BJ (cell line): ENCODE measurements at regions not wholly inside any gene's neighbourhood (a gene's known extent, or its start where the extent isn't known, plus 50 kb on each side); places are given as distances from the start of the nearest gene placed in this dataset.

Source experiments
- CTCF ChIA-PET: fragments of 350-600 bp; formaldehyde crosslinking; extraction: SDS; loops from one replicate; lab custom pipeline; 2021; ENCODE audit warnings: antibody characterized with exemption, inconsistent platforms; lab: Yijun Ruan, JAX
- POLR2A ChIA-PET: fragments of 300-600 bp; sonication (Branson Sonifier 250); formaldehyde crosslinking; extraction: SDS; loops from one replicate; lab custom pipeline; 2021; ENCODE audit warnings: antibody characterized with exemption; lab: Charles Lee
- DNase-seq: peaks from one replicate; pipeline ENCODE4 v3.0.0-alpha.2; 2011; ENCODE audit warnings: low read depth
- H3K27me3 ChIP-seq: 2 replicates; pipeline ENCODE4 v1.6.0; 2011; ENCODE audit warnings: low read length; ENCODE audit not compliant: control insufficient read depth, insufficient read depth
- H3K36me3 ChIP-seq: 2 replicates; pipeline ENCODE4 v1.5.1; 2011; ENCODE audit warnings: low read length; ENCODE audit not compliant: control insufficient read depth, insufficient read depth
- H3K4me3 ChIP-seq: 2 replicates; pipeline ENCODE4 v1.5.1; 2011; ENCODE audit warnings: low read depth, mild to moderate bottlenecking, control low read depth, low read length
- TF ChIP-seq, protein P1 (sequence below): IDR thresholded peaks from 2 replicates; pipeline ENCODE4 v1.5.1; 2011; ENCODE audit warnings: low read depth, mild to moderate bottlenecking, control low read depth, inconsistent platforms, low read length, moderate library complexity; ENCODE audit not compliant: insufficient read depth

DNA sequence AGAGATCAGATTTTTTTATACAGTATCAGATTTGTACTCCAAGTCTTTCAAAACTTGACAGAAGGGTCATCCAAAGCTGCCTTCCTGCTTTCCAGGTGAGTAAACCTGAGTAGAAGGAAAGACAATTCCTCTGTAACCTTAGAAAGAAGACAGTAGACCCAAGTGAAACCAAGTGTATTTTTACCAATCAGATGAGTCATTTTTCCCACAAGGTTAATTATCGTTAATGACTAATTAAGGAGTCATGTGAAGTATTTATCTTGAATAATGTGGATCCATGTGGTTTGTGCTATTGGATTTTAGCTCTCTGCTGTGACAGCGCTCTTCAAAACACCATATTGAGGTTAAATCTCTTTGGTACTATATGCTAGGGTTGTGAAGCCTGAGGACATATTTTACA is 74.0 kb upstream of the PELI2 start:
- ChIA-PET CTCF (no interaction called here), POLR2A (no interaction called here)
- peaks cover 3% of the 10 kb centered on the region; the same call in 1 of the 2 replicates for H3K27me3 ChIP-seq
- no peaks in the 10 kb centered on the region for H3K36me3 ChIP-seq
- DNase-seq: no peak
- TF ChIP-seq, protein P1, sequence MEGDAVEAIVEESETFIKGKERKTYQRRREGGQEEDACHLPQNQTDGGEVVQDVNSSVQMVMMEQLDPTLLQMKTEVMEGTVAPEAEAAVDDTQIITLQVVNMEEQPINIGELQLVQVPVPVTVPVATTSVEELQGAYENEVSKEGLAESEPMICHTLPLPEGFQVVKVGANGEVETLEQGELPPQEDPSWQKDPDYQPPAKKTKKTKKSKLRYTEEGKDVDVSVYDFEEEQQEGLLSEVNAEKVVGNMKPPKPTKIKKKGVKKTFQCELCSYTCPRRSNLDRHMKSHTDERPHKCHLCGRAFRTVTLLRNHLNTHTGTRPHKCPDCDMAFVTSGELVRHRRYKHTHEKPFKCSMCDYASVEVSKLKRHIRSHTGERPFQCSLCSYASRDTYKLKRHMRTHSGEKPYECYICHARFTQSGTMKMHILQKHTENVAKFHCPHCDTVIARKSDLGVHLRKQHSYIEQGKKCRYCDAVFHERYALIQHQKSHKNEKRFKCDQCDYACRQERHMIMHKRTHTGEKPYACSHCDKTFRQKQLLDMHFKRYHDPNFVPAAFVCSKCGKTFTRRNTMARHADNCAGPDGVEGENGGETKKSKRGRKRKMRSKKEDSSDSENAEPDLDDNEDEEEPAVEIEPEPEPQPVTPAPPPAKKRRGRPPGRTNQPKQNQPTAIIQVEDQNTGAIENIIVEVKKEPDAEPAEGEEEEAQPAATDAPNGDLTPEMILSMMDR: no peak
- H3K4me3 ChIP-seq: no peak overlapping the region

DNA sequence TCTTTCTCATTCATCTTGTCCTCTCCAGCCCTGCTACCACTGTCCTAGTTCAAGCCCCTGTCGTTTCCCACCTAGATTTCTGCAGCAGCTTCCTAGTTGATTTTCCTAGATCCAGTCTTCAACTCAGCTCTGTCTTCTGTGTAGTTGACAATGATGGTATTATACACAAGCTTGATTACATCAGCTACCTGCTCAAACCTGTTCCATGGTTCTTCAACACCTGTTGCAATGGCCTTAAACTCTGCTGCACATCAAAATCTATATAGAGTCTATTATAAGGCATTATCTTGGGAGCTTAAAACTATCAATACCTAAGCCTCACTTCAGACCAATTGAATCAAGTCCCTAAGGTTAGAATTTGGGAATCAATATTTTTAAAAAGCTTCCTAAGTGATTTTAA is 71.7 kb upstream of the PELI2 start:
- Histone ChIP-seq H3K4me3 (no peak overlapping the region), H3K27me3 (no peaks in the 10 kb centered on the region), H3K36me3 (no peaks in the 10 kb centered on the region)
- CTCF ChIA-PET: no interaction called here
- DNase-seq: no peak
- POLR2A ChIA-PET: no interaction called here
- TF ChIP-seq, protein P1: no peak

DNA sequence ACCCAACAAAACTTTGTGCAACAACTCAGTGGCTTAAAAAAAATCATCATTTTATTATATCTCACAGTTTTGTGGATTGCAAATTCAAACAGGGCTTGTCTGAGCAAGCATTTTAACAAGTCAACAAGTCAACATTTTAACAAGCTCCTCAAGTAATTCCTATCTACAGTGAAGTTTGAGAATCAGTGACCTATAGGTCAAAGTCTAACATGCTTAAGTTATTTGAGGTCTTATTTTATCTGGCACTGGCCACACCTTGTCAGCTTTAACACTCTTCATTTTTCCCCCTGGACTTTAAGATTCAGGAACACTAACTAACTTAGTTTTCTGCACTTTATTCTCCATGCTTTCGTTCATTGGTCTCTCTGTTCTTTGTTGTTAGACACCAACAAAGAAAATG is 71.2 kb upstream of the PELI2 start:
- Histone ChIP-seq H3K4me3 (no peak overlapping the region), H3K27me3 (no peaks in the 10 kb centered on the region), H3K36me3 (no peaks in the 10 kb centered on the region)
- POLR2A ChIA-PET: no interaction called here
- DNase-seq: no peak
- TF ChIP-seq, protein P1: no peak
- CTCF ChIA-PET: no interaction called here

DNA sequence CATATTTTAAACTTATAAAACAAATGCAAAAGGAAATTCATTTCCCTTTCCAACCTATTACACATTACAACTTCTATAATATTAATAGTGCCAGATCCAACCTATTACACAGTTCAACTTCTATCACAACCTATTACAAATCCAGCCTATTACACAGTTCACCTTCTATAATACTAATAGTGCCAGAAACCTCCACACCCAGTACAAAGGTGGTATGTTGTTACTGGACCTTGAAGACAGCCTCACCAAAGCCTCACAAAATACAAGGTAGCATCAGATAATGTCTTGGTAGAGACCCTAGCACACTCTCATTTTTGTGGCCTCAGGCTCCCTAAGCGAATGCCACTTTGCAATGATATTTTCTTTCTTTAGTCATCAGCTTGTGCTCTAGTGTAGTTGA is 68.7 kb upstream of the PELI2 start:
- no peak for DNase-seq
- H3K36me3 ChIP-seq: no peaks in the 10 kb centered on the region
- H3K27me3 ChIP-seq: no peaks in the 10 kb centered on the region
- ChIA-PET CTCF (no interaction called here), POLR2A (no interaction called here)
- no peak overlapping the region for H3K4me3 ChIP-seq
- TF ChIP-seq, protein P1: no peak

DNA sequence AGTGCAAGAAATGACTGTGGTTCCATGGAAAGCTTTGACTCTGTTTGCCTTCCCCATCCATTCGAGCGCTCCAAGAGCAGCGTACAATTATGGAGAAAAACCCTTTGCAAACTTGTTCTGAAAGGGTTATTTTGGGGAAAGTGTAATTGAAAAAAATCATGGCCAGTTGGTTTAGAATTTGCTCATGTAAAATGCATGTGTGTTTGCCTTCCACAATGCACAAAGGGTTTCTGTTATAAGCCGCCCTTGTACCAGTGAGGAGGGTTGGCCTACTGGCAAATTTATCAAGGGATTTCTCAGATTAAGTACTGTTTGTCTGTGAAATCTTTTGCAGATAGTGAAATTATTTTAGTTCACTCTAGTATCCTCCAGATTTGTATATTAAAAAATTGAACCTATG is 62.7 kb upstream of the PELI2 start:
- POLR2A ChIA-PET: no interaction called here
- Histone ChIP-seq H3K4me3 (no peak overlapping the region), H3K36me3 (no peaks in the 10 kb centered on the region), H3K27me3 (no peaks in the 10 kb centered on the region)
- no peak for DNase-seq
- TF ChIP-seq, protein P1: no peak
- CTCF ChIA-PET: no interaction called here
